ENCODE measurements at regions not wholly inside any gene's neighbourhood (a gene's known extent, or its start where the extent isn't known, plus 50 kb on each side); places are given as distances from the start of the nearest gene placed in this dataset.

- TF ChIP-seq CTCF (IDR thresholded peaks at IDR 0.05) (no peak), POLR2A (IDR thresholded peaks at IDR 0.05) (no peak)
Observed at GRCh38 chr7:123308254-123308951, 108.6 kb upstream of the SLC13A1 start.
